ENCODE measurements at regions not wholly inside any gene's neighbourhood (a gene's known extent, or its start where the extent isn't known, plus 50 kb on each side); places are given as distances from the start of the nearest gene placed in this dataset.

DNA sequence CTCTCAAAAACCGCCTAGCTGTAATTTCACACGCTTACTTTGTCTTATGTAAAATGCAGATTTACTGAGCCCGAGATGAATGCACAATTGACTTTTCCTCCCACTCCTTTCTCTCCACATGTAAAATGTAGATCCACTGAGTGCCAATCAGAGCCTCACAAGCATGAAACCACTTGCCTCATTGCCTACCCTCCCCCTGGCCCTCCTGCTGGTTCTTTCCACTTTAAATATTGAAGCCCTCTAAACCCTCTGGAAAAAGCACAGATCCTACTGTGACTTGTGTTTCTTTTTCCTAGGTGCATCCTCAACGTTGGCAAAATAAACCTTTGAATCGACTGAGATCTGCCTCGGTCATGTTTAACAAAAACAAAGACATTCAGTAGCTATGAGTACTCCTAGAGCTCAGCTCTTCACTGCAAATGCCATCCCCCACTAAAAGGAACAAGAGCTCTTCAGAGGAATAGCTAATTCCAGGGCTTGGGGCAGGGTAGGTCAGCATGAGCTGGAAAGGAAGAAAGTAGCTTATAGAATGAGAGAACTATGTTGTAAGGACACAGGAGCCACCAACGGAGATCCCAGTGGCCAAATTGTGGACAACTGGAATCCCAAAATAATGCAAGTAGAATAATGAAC is 365.5 kb upstream of the RUNX1 start:
- TF ChIP-seq, protein P1, sequence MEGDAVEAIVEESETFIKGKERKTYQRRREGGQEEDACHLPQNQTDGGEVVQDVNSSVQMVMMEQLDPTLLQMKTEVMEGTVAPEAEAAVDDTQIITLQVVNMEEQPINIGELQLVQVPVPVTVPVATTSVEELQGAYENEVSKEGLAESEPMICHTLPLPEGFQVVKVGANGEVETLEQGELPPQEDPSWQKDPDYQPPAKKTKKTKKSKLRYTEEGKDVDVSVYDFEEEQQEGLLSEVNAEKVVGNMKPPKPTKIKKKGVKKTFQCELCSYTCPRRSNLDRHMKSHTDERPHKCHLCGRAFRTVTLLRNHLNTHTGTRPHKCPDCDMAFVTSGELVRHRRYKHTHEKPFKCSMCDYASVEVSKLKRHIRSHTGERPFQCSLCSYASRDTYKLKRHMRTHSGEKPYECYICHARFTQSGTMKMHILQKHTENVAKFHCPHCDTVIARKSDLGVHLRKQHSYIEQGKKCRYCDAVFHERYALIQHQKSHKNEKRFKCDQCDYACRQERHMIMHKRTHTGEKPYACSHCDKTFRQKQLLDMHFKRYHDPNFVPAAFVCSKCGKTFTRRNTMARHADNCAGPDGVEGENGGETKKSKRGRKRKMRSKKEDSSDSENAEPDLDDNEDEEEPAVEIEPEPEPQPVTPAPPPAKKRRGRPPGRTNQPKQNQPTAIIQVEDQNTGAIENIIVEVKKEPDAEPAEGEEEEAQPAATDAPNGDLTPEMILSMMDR (IDR thresholded peaks at IDR 0.05): no peak
- TF ChIP-seq POLR2A (IDR thresholded peaks at IDR 0.05): no peak

Measured in adrenal gland (tissue), 5 donors.